ENCODE measurements at regions not wholly inside any gene's neighbourhood (a gene's known extent, or its start where the extent isn't known, plus 50 kb on each side); places are given as distances from the start of the nearest gene placed in this dataset.

GRCh38 chr4:13316354-13316753 is 167.8 kb downstream of the RAB28 start:
- peaks cover 8% of the 10 kb centered on the region for H3K4me1 ChIP-seq (ENCODE audit: insufficient read depth, low read length)
- no peaks in the 10 kb centered on the region for H3K27me3 ChIP-seq (ENCODE audit: insufficient read depth, low read length)
- no peak overlapping the region for H3K4me3 ChIP-seq (ENCODE audit: low read length)
- H3K27ac ChIP-seq (ENCODE audit: low read depth, low read length), result no peak overlapping the region
- 96% methylated on average over 2 of the region's 3 CpGs for WGBS
- H3K9ac ChIP-seq (ENCODE audit: low read depth, low read length), result no peak overlapping the region
- H3K36me3 ChIP-seq (ENCODE audit: insufficient read depth, low read length), result no peaks in the 10 kb centered on the region
- H3K9me3 ChIP-seq (ENCODE audit: insufficient read depth, low read depth, low read length), result no peaks in the 10 kb centered on the region

DNA sequence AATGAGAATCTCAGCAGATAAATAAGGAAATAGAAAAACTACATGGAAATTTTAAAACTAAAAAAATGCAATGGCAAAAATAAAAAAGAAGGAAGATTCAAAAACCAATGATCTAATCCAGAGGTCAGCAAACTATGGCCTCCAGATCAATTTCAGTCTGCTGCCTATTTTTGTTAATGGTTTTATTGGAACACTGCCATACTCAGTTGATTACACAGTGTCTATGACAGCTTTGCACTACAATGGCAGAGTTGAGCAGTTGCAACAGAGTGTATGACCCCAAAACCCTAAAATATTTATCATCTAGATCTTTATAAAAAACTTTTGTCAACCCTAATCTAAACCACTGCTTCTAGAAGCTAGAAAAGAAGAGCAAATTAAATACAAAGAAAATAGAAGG is 170.3 kb downstream of the RAB28 start:
- Histone ChIP-seq H3K9ac (ENCODE audit: low read depth, low read length) (no peak overlapping the region), H3K4me3 (ENCODE audit: low read length) (no peak overlapping the region), H3K4me1 (ENCODE audit: insufficient read depth, low read length) (peaks cover 15% of the 10 kb centered on the region), H3K36me3 (ENCODE audit: insufficient read depth, low read length) (no peaks in the 10 kb centered on the region), H3K27me3 (ENCODE audit: insufficient read depth, low read length) (no peaks in the 10 kb centered on the region), H3K9me3 (ENCODE audit: insufficient read depth, low read depth, low read length) (no peaks in the 10 kb centered on the region), H3K27ac (ENCODE audit: low read depth, low read length) (no peak overlapping the region)

DNA sequence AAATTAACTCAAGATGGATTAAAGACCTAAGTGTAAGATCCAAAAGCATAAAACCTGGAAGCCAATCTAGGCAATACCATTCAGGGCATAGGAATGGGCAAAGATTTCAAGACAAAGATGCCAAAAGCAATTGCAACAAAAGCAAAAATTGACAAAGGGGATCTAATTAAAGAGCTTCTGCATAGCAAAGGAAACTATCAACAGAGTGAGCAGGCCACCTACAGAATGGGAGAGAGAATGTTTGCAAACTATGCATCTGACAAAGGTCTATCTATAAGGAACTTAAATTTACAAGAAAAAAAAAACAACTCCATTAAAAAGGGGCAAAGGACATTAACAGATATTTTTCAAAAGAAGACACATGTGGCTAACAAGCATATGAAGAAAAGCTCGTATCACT is 171.9 kb downstream of the RAB28 start:
- Histone ChIP-seq H3K4me3 (ENCODE audit: low read length) (no peak overlapping the region), H3K27ac (ENCODE audit: low read depth, low read length) (no peak overlapping the region), H3K4me1 (ENCODE audit: insufficient read depth, low read length) (peaks cover 15% of the 10 kb centered on the region), H3K36me3 (ENCODE audit: insufficient read depth, low read length) (no peaks in the 10 kb centered on the region), H3K27me3 (ENCODE audit: insufficient read depth, low read length) (no peaks in the 10 kb centered on the region), H3K9me3 (ENCODE audit: insufficient read depth, low read depth, low read length) (no peaks in the 10 kb centered on the region), H3K9ac (ENCODE audit: low read depth, low read length) (no peak overlapping the region)
- no CpG with 5 or more reads among the region's 1 CpG for WGBS

GRCh38 chr4:13309751-13310150 is 174.4 kb downstream of the RAB28 start:
- Histone ChIP-seq H3K9me3 (ENCODE audit: insufficient read depth, low read depth, low read length) (no peaks in the 10 kb centered on the region), H3K27ac (ENCODE audit: low read depth, low read length) (no peak overlapping the region), H3K9ac (ENCODE audit: low read depth, low read length) (no peak overlapping the region), H3K27me3 (ENCODE audit: insufficient read depth, low read length) (no peaks in the 10 kb centered on the region), H3K36me3 (ENCODE audit: insufficient read depth, low read length) (no peaks in the 10 kb centered on the region), H3K4me1 (ENCODE audit: insufficient read depth, low read length) (peaks cover 15% of the 10 kb centered on the region), H3K4me3 (ENCODE audit: low read length) (no peak overlapping the region)
- WGBS, result 90% methylated on average over 2 of the region's 2 CpGs

- H3K9ac ChIP-seq (ENCODE audit: low read depth, low read length), result no peak overlapping the region
- H3K27ac ChIP-seq (ENCODE audit: low read depth, low read length), result no peak overlapping the region
- no peaks in the 10 kb centered on the region for H3K27me3 ChIP-seq (ENCODE audit: insufficient read depth, low read length)
- WGBS, result 81% methylated on average over 1 of the region's 1 CpG
- H3K36me3 ChIP-seq (ENCODE audit: insufficient read depth, low read length), result no peaks in the 10 kb centered on the region
- no peak overlapping the region for H3K4me3 ChIP-seq (ENCODE audit: low read length)
- H3K4me1 ChIP-seq (ENCODE audit: insufficient read depth, low read length), result peaks cover 7% of the 10 kb centered on the region
- no peaks in the 10 kb centered on the region for H3K9me3 ChIP-seq (ENCODE audit: insufficient read depth, low read depth, low read length)
Observed at GRCh38 chr4:13306356-13306755, 177.8 kb downstream of the RAB28 start.

GRCh38 chr4:13302876-13303275 is 181.3 kb downstream of the RAB28 start:
- Histone ChIP-seq H3K4me3 (ENCODE audit: low read length) (no peak overlapping the region), H3K36me3 (ENCODE audit: insufficient read depth, low read length) (no peaks in the 10 kb centered on the region), H3K27me3 (ENCODE audit: insufficient read depth, low read length) (no peaks in the 10 kb centered on the region), H3K27ac (ENCODE audit: low read depth, low read length) (no peak overlapping the region), H3K4me1 (ENCODE audit: insufficient read depth, low read length) (no peaks in the 10 kb centered on the region), H3K9ac (ENCODE audit: low read depth, low read length) (no peak overlapping the region), H3K9me3 (ENCODE audit: insufficient read depth, low read depth, low read length) (no peaks in the 10 kb centered on the region)
- WGBS, result 92% methylated on average over 2 of the region's 2 CpGs

GRCh38 chr4:13299343-13299742 is 184.8 kb downstream of the RAB28 start:
- Histone ChIP-seq H3K9ac (ENCODE audit: low read depth, low read length) (no peak overlapping the region), H3K27me3 (ENCODE audit: insufficient read depth, low read length) (no peaks in the 10 kb centered on the region), H3K36me3 (ENCODE audit: insufficient read depth, low read length) (no peaks in the 10 kb centered on the region), H3K4me3 (ENCODE audit: low read length) (no peak overlapping the region), H3K4me1 (ENCODE audit: insufficient read depth, low read length) (no peaks in the 10 kb centered on the region), H3K9me3 (ENCODE audit: insufficient read depth, low read depth, low read length) (peaks cover 8% of the 10 kb centered on the region; the same call in 1 of the 2 replicates), H3K27ac (ENCODE audit: low read depth, low read length) (no peak overlapping the region)
- WGBS, result 97% methylated on average over 1 of the region's 2 CpGs

DNA sequence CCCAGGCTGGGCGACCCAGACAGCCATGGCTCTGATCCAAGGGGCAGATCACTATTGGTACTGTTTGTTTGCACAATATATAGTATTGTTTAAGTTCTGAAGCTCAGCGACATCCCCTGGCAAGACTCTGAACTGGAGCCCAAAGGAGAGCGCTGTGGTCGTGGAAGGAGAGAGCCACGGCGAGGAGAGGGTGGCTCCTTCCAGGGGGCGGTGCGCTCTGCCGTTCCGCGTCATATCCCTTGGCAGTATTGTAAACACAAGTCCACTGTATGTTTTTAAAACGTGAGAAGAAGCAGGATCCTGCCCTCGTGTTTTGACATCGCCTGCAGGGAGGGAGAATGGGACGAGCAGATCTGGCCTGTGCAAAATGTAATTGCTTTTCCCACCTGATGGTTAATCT is 185.5 kb downstream of the RAB28 start:
- no peak overlapping the region for H3K27ac ChIP-seq (ENCODE audit: low read depth, low read length)
- WGBS, result 95% methylated on average over 15 of the region's 15 CpGs
- peaks cover 8% of the 10 kb centered on the region; the same call in 1 of the 2 replicates for H3K9me3 ChIP-seq (ENCODE audit: insufficient read depth, low read depth, low read length)
- H3K4me1 ChIP-seq (ENCODE audit: insufficient read depth, low read length), result no peaks in the 10 kb centered on the region
- no peak overlapping the region for H3K9ac ChIP-seq (ENCODE audit: low read depth, low read length)
- H3K4me3 ChIP-seq (ENCODE audit: low read length), result no peak overlapping the region
- no peaks in the 10 kb centered on the region for H3K27me3 ChIP-seq (ENCODE audit: insufficient read depth, low read length)
- H3K36me3 ChIP-seq (ENCODE audit: insufficient read depth, low read length), result no peaks in the 10 kb centered on the region

GRCh38 chr4:13296986-13297385 is 187.2 kb downstream of the RAB28 start:
- Histone ChIP-seq H3K9ac (ENCODE audit: low read depth, low read length) (no peak overlapping the region), H3K27me3 (ENCODE audit: insufficient read depth, low read length) (no peaks in the 10 kb centered on the region), H3K9me3 (ENCODE audit: insufficient read depth, low read depth, low read length) (peaks cover 8% of the 10 kb centered on the region; the same call in 1 of the 2 replicates), H3K4me3 (ENCODE audit: low read length) (no peak overlapping the region), H3K36me3 (ENCODE audit: insufficient read depth, low read length) (no peaks in the 10 kb centered on the region), H3K27ac (ENCODE audit: low read depth, low read length) (no peak overlapping the region), H3K4me1 (ENCODE audit: insufficient read depth, low read length) (no peaks in the 10 kb centered on the region)
- 88% methylated on average over 1 of the region's 1 CpG for WGBS

- Histone ChIP-seq H3K27ac (ENCODE audit: low read depth, low read length) (no peak overlapping the region), H3K36me3 (ENCODE audit: insufficient read depth, low read length) (no peaks in the 10 kb centered on the region), H3K4me3 (ENCODE audit: low read length) (no peak overlapping the region), H3K9me3 (ENCODE audit: insufficient read depth, low read depth, low read length) (peaks cover 8% of the 10 kb centered on the region; the same call in 1 of the 2 replicates), H3K27me3 (ENCODE audit: insufficient read depth, low read length) (no peaks in the 10 kb centered on the region), H3K4me1 (ENCODE audit: insufficient read depth, low read length) (no peaks in the 10 kb centered on the region), H3K9ac (ENCODE audit: low read depth, low read length) (no peak overlapping the region)
- WGBS, result 97% methylated on average over 5 of the region's 5 CpGs
Observed at GRCh38 chr4:13294961-13295605, 189.1 kb downstream of the RAB28 start.

DNA sequence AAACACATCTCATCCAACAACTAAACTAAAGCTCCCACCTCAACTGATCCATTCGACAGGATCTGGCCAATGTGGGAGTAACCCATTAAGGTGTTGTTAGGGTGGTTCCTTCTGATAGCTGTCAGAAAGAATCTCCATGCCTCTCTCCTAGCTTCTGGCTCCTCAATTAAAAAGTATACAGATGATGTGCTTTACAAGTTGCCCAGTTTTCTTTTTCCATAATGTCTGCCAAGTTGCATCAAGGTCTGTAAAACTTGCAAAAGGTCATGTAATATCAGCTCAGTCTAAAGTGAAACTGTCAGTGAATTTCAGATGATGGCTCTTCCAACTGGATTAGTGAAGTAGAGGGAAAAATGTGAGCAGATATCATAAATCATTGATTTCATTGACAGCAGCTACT is 191.8 kb downstream of the RAB28 start:
- Histone ChIP-seq H3K4me1 (ENCODE audit: insufficient read depth, low read length) (no peaks in the 10 kb centered on the region), H3K9me3 (ENCODE audit: insufficient read depth, low read depth, low read length) (peaks cover 5% of the 10 kb centered on the region; the same call in 1 of the 2 replicates), H3K36me3 (ENCODE audit: insufficient read depth, low read length) (no peaks in the 10 kb centered on the region), H3K9ac (ENCODE audit: low read depth, low read length) (no peak overlapping the region), H3K27me3 (ENCODE audit: insufficient read depth, low read length) (no peaks in the 10 kb centered on the region), H3K27ac (ENCODE audit: low read depth, low read length) (no peak overlapping the region), H3K4me3 (ENCODE audit: low read length) (no peak overlapping the region)
- no CpG with 5 or more reads among the region's 1 CpG for WGBS

GRCh38 chr4:13289391-13289790 is 194.7 kb downstream of the RAB28 start:
- no peaks in the 10 kb centered on the region for H3K27me3 ChIP-seq (ENCODE audit: insufficient read depth, low read length)
- whole genome bisulfite sequencing, result 80% methylated on average over 1 of the region's 1 CpG
- no peaks in the 10 kb centered on the region for H3K36me3 ChIP-seq (ENCODE audit: insufficient read depth, low read length)
- no peak overlapping the region for H3K4me3 ChIP-seq (ENCODE audit: low read length)
- H3K9ac ChIP-seq (ENCODE audit: low read depth, low read length), result no peak overlapping the region
- no peaks in the 10 kb centered on the region for H3K4me1 ChIP-seq (ENCODE audit: insufficient read depth, low read length)
- H3K9me3 ChIP-seq (ENCODE audit: insufficient read depth, low read depth, low read length), result no peaks in the 10 kb centered on the region
- no peak overlapping the region for H3K27ac ChIP-seq (ENCODE audit: low read depth, low read length)
